Calu3 (cell line): ENCODE measurements at regions not wholly inside any gene's neighbourhood (a gene's known extent, or its start where the extent isn't known, plus 50 kb on each side); places are given as distances from the start of the nearest gene placed in this dataset.

Experiments
- BruUV-seq: library from RNA; stranded (reverse); fragments of 400-500 nt; replicated peaks from 2 replicates; lab custom pipeline; 2021; lab: Mats Ljungman, UMichigan
- CTCF ChIA-PET: fragments of 300-600 bp; sonication (Branson Sonifier 250); formaldehyde crosslinking; loops from one replicate; lab custom pipeline; 2022; ENCODE audit warnings: antibody characterized with exemption; lab: Charles Lee
- DNase-seq: peaks from one replicate; pipeline ENCODE4 v3.0.0; 2022
- H3K27ac Mint-ChIP-seq: one replicate; pipeline ENCODE4 v1.8.0; 2022; ENCODE audit warnings: mixed read lengths; ENCODE audit not compliant: unreplicated experiment
- H3K27me3 Mint-ChIP-seq: one replicate; pipeline ENCODE4 v1.8.0; 2022; ENCODE audit warnings: mixed read lengths; ENCODE audit not compliant: unreplicated experiment
- H3K36me3 Mint-ChIP-seq: one replicate; pipeline ENCODE4 v1.8.0; 2022; ENCODE audit warnings: mild to moderate bottlenecking, moderate library complexity, mixed read lengths; ENCODE audit not compliant: insufficient read depth, unreplicated experiment
- H3K4me1 Mint-ChIP-seq: one replicate; pipeline ENCODE4 v1.8.0; 2022; ENCODE audit warnings: mild to moderate bottlenecking, low read depth, mixed read lengths; ENCODE audit not compliant: unreplicated experiment
- H3K4me3 Mint-ChIP-seq: one replicate; pipeline ENCODE4 v1.8.0; 2022; ENCODE audit warnings: mild to moderate bottlenecking, low read depth, moderate library complexity, mixed read lengths; ENCODE audit not compliant: unreplicated experiment
- H3K9me3 Mint-ChIP-seq: one replicate; pipeline ENCODE4 v1.8.0; 2022; ENCODE audit warnings: low read depth, mixed read lengths; ENCODE audit not compliant: unreplicated experiment
- CTCF ChIP-seq: fragments of 200-600 bp; IDR thresholded peaks from one replicate; pipeline ENCODE4 v1.8.0; 2022; ENCODE audit warnings: antibody characterized with exemption; ENCODE audit not compliant: unreplicated experiment
- intact Hi-C: fragments of 100-400 bp; cut with micrococcal nuclease; formaldehyde crosslinking; loops from one replicate; pipeline ENCODE4 v1.10.0; 2022; ENCODE audit not compliant: unreplicated experiment

- no peak overlapping the region for H3K4me3 Mint-ChIP-seq
- no peaks in the 10 kb centered on the region for H3K9me3 Mint-ChIP-seq
- peak overlapping the region; percentile 0 for H3K27ac Mint-ChIP-seq
- DNase-seq, result no peak
- intact Hi-C loops, result no loop called here
- H3K4me1 Mint-ChIP-seq, result peaks cover 22% of the 10 kb centered on the region
- no TSS peak for BruUV-seq
- H3K27me3 Mint-ChIP-seq, result no peaks in the 10 kb centered on the region
- CTCF ChIA-PET, result interaction anchor here (0.9 to 2.0 kb wide), 2 partner anchors 11 to 18 kb away, joined by 7 to 9 read pairs; no protein-coding TSS in a partner anchor
- H3K36me3 Mint-ChIP-seq, result peaks cover 13% of the 10 kb centered on the region
- no peak for TF ChIP-seq CTCF
Measured at GRCh38 chr6:34638834-34639736, 57.5 kb downstream of the ILRUN start.

GRCh38 chr6:34633785-34634184, 62.8 kb downstream of the ILRUN start:
- DNase-seq, result no peak
- H3K27me3 Mint-ChIP-seq, result no peaks in the 10 kb centered on the region
- intact Hi-C loops, result no loop called here
- H3K27ac Mint-ChIP-seq, result no peak overlapping the region
- H3K9me3 Mint-ChIP-seq, result peaks cover 4% of the 10 kb centered on the region
- peaks cover 15% of the 10 kb centered on the region for H3K4me1 Mint-ChIP-seq
- CTCF ChIA-PET, result no interaction called here
- BruUV-seq, result no TSS peak
- no peak overlapping the region for H3K4me3 Mint-ChIP-seq
- H3K36me3 Mint-ChIP-seq, result peaks cover 7% of the 10 kb centered on the region
- no peak for TF ChIP-seq CTCF

GRCh38 chr6:34633256-34633655, 63.3 kb downstream of the ILRUN start:
- peaks cover 8% of the 10 kb centered on the region for H3K36me3 Mint-ChIP-seq
- no peak overlapping the region for H3K4me3 Mint-ChIP-seq
- TF ChIP-seq CTCF, result no peak
- H3K27me3 Mint-ChIP-seq, result no peaks in the 10 kb centered on the region
- no peak for DNase-seq
- peaks cover 4% of the 10 kb centered on the region for H3K9me3 Mint-ChIP-seq
- intact Hi-C loops, result no loop called here
- H3K27ac Mint-ChIP-seq, result peak overlapping the region; percentile 43
- CTCF ChIA-PET, result interaction anchor here (0.7 kb wide), 1 partner anchor 46 kb away, joined by 3 read pairs; no protein-coding TSS in a partner anchor
- BruUV-seq, result no TSS peak
- H3K4me1 Mint-ChIP-seq, result peaks cover 10% of the 10 kb centered on the region

GRCh38 chr6:34630040-34630439, 66.5 kb downstream of the ILRUN start:
- Mint-ChIP-seq H3K36me3 (peaks cover 6% of the 10 kb centered on the region), H3K27me3 (no peaks in the 10 kb centered on the region), H3K27ac (peak overlapping the region; percentile 1), H3K9me3 (peaks cover 4% of the 10 kb centered on the region), H3K4me1 (peaks cover 10% of the 10 kb centered on the region), H3K4me3 (no peak overlapping the region)
- no peak for TF ChIP-seq CTCF
- no TSS peak for BruUV-seq
- intact Hi-C loops, result no loop called here
- CTCF ChIA-PET, result no interaction called here
- no peak for DNase-seq
